ENCODE measurements at regions not wholly inside any gene's neighbourhood (a gene's known extent, or its start where the extent isn't known, plus 50 kb on each side); places are given as distances from the start of the nearest gene placed in this dataset.

DNA sequence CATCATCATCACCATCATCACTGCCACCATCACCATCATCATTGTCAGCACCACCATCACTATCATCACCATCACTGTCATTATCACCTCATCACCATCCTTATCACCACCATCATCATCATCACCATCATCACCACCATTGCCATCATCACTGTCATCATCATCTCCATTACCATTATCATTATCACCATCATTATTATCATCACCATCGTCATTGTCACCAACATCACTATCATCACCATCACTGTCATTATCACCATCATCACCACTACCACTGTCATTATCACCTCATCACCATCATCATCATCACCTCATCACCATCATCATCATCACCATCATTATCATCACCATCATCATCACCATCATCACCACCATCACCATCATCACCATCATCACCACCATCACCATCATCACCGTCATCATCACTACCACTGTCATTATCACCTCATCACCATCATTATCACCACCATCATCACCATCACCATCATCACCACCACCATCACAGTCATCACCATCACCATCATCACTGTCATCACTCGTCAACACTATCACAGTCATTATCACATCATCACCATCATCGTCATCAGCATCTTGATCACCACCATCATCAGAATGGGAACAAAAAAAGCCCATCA lies 191.1 kb downstream of the TTLL2 start:
- Histone ChIP-seq H3F3A (ENCODE audit: insufficient read depth, low read length) (no peaks in the 10 kb centered on the region), H3K9me3 (ENCODE audit: low read length) (no peaks in the 10 kb centered on the region), H3K4me3 (ENCODE audit: low read depth, low read length, poor library complexity, severe bottlenecking) (no peak overlapping the region), H3K4me1 (ENCODE audit: insufficient read depth, low read length, severe bottlenecking) (no peaks in the 10 kb centered on the region), H3K27me3 (ENCODE audit: insufficient read depth, low read length) (no peaks in the 10 kb centered on the region), H3K27ac (ENCODE audit: low read depth, low read length, poor library complexity, severe bottlenecking) (no peak overlapping the region), H2AFZ (ENCODE audit: low read length) (no peak overlapping the region), H3K79me2 (ENCODE audit: insufficient read depth, low read length) (no peaks in the 10 kb centered on the region), H3K9me2 (ENCODE audit: low read depth, low read length) (no peaks in the 10 kb centered on the region), H3K4me2 (ENCODE audit: low read length) (no peak overlapping the region), H3K36me3 (ENCODE audit: insufficient read depth, low read length) (no peaks in the 10 kb centered on the region), H3K9ac (ENCODE audit: low read length) (no peak overlapping the region), H4K20me1 (ENCODE audit: insufficient read depth, low read length) (no peaks in the 10 kb centered on the region)
- TF ChIP-seq EZH2 (IDR thresholded peaks at IDR 0.05; ENCODE audit: borderline replicate concordance, low read length), result no peak
- TF ChIP-seq, protein P1, sequence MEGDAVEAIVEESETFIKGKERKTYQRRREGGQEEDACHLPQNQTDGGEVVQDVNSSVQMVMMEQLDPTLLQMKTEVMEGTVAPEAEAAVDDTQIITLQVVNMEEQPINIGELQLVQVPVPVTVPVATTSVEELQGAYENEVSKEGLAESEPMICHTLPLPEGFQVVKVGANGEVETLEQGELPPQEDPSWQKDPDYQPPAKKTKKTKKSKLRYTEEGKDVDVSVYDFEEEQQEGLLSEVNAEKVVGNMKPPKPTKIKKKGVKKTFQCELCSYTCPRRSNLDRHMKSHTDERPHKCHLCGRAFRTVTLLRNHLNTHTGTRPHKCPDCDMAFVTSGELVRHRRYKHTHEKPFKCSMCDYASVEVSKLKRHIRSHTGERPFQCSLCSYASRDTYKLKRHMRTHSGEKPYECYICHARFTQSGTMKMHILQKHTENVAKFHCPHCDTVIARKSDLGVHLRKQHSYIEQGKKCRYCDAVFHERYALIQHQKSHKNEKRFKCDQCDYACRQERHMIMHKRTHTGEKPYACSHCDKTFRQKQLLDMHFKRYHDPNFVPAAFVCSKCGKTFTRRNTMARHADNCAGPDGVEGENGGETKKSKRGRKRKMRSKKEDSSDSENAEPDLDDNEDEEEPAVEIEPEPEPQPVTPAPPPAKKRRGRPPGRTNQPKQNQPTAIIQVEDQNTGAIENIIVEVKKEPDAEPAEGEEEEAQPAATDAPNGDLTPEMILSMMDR (IDR thresholded peaks at IDR 0.05; ENCODE audit: low read length), result no peak

DNA sequence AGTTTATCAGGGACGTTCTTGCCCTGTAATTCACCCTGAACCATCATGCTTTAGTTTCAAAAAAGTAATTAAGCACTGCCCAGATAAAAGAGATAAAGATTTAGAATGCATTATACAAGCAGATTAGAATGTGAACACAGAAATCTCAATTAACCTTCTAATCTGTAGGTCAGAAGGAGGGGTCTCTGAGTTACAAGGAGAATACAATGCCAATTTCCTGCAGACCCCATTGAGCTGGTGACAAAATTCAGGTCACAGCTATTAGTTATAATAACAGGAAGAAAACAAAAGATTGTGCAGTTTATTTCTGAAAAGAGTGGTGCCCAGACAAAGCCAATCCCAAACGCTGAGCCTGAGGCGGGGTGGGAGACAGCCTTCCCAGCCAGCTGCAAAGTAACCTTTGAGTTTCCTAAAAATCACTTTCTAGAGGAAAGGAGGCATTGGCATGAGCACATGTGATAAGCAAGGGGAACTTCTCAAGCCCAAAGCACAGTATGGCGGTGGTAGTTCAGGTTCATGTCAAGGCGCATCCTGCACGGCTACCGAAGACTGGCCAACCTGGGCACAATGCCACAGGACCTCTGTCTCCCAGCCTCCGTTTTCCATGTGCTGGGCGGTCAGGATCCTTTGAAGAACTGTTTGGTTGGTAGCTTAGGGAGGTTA lies 192.5 kb downstream of the TTLL2 start:
- H3K9me2 ChIP-seq (ENCODE audit: low read depth, low read length), result no peaks in the 10 kb centered on the region
- no peak overlapping the region for H3K4me3 ChIP-seq (ENCODE audit: low read depth, low read length, poor library complexity, severe bottlenecking)
- no peaks in the 10 kb centered on the region for H4K20me1 ChIP-seq (ENCODE audit: insufficient read depth, low read length)
- TF ChIP-seq, protein P1 (IDR thresholded peaks at IDR 0.05; ENCODE audit: low read length), result no peak
- no peak for TF ChIP-seq EZH2 (IDR thresholded peaks at IDR 0.05; ENCODE audit: borderline replicate concordance, low read length)
- H3K27me3 ChIP-seq (ENCODE audit: insufficient read depth, low read length), result no peaks in the 10 kb centered on the region
- no peaks in the 10 kb centered on the region for H3F3A ChIP-seq (ENCODE audit: insufficient read depth, low read length)
- no peak overlapping the region for H3K9ac ChIP-seq (ENCODE audit: low read length)
- H3K4me1 ChIP-seq (ENCODE audit: insufficient read depth, low read length, severe bottlenecking), result no peaks in the 10 kb centered on the region
- no peaks in the 10 kb centered on the region for H3K9me3 ChIP-seq (ENCODE audit: low read length)
- H3K36me3 ChIP-seq (ENCODE audit: insufficient read depth, low read length), result no peaks in the 10 kb centered on the region
- H3K27ac ChIP-seq (ENCODE audit: low read depth, low read length, poor library complexity, severe bottlenecking), result no peak overlapping the region
- H2AFZ ChIP-seq (ENCODE audit: low read length), result no peak overlapping the region
- H3K4me2 ChIP-seq (ENCODE audit: low read length), result no peak overlapping the region
- no peaks in the 10 kb centered on the region for H3K79me2 ChIP-seq (ENCODE audit: insufficient read depth, low read length)

DNA sequence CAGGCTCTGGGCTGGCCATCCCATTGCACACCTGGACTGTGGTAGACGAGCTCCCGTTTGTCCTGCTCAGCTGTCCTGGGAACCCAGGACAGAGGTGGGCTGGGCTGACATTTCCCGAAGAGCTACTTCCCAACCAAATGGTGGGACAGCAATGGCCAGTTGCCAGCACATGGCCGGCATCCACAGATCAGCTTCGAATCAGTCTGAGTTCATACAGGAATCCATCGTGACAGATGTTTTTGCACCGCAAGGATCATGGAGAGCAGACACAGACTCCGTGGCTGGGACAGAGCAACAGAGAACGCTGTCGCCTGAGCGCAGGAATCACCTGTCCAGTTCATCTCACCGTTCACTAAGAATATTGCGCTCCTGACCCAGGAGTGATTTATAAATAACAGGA lies 198.5 kb downstream of the TTLL2 start:
- H3K79me2 ChIP-seq (ENCODE audit: insufficient read depth, low read length), result no peaks in the 10 kb centered on the region
- H2AFZ ChIP-seq (ENCODE audit: low read length), result no peak overlapping the region
- H3K27me3 ChIP-seq (ENCODE audit: insufficient read depth, low read length), result no peaks in the 10 kb centered on the region
- no peaks in the 10 kb centered on the region for H3F3A ChIP-seq (ENCODE audit: insufficient read depth, low read length)
- H3K4me3 ChIP-seq (ENCODE audit: low read depth, low read length, poor library complexity, severe bottlenecking), result no peak overlapping the region
- H3K27ac ChIP-seq (ENCODE audit: low read depth, low read length, poor library complexity, severe bottlenecking), result no peak overlapping the region
- H3K9ac ChIP-seq (ENCODE audit: low read length), result no peak overlapping the region
- H3K9me3 ChIP-seq (ENCODE audit: low read length), result no peaks in the 10 kb centered on the region
- H3K4me2 ChIP-seq (ENCODE audit: low read length), result no peak overlapping the region
- no peaks in the 10 kb centered on the region for H3K4me1 ChIP-seq (ENCODE audit: insufficient read depth, low read length, severe bottlenecking)
- no peaks in the 10 kb centered on the region for H3K36me3 ChIP-seq (ENCODE audit: insufficient read depth, low read length)
- H4K20me1 ChIP-seq (ENCODE audit: insufficient read depth, low read length), result no peaks in the 10 kb centered on the region
- TF ChIP-seq, protein P1 (IDR thresholded peaks at IDR 0.05; ENCODE audit: low read length), result no peak
- TF ChIP-seq EZH2 (IDR thresholded peaks at IDR 0.05; ENCODE audit: borderline replicate concordance, low read length), result no peak
- H3K9me2 ChIP-seq (ENCODE audit: low read depth, low read length), result no peaks in the 10 kb centered on the region

Measured in OCI-LY1 (cell line).